Midbrain (tissue), 1 donor: ENCODE measurements at regions not wholly inside any gene's neighbourhood (a gene's known extent, or its start where the extent isn't known, plus 50 kb on each side); places are given as distances from the start of the nearest gene placed in this dataset.
A peak's percentile ranks its signal among the peaks of the same experiment; 100 is the strongest.

Source experiments
- DNase-seq: peaks from one replicate; lab custom pipeline; 2025; lab: John Stamatoyannopoulos, UW

GRCh38 chr13:53691417-53691816 lies 662.8 kb downstream of the OLFM4 start:
- no peak for DNase-seq

DNA sequence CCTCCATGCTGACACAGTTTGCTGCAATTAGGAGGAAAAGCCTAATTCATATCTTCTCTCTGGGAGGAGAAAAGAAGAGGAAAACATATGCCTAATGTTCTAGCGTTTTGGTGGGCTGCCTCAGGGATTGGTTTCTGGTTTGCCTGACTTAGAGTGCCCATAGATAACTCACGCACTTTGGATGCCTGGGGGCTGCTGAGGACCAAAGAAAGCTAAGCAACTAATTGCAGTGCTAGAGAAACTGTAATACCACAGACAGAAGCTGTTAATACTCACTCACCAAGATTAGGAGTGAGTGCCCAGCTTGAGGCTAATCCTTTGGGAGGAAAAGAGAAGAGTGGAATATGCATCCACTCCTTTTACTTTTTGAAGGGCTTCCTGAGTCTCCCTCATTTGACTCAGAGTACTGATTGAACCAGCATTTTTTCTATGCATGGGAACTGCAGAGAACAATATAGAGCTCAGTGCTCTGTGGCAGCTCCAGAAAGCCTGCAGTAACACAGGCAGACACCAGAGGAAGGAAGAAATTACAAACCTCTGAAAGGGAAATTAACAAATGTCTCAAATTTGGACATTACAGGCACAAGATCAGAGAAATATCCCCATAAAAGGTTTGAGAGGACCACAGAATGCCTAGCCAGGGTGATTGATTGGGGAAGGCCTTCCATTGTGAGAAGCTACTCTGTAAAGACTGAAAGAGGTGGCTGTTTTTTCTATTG lies 666.4 kb downstream of the OLFM4 start:
- no peak for DNase-seq

GRCh38 chr13:53703371-53704080 lies 674.9 kb downstream of the OLFM4 start:
- no peak for DNase-seq

DNA sequence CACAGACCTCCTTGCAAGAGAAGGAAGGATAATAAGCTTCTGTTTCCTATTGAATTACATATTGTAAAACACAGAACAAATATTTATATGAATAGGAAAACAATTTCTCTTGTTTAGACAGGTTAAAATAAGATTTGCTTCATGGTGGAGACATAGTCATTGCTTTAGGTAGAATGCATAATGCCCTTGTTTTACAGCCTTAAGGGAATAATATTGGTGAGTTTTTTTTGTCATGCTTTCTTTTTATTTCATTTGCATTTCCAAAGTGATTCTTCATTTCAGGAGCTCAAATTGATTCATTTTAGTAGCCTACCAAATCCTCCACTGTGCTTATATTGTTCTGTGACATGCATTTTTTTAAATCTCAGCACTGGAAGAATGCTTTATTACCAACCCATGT lies 690.7 kb downstream of the OLFM4 start:
- DNase-seq = no peak

GRCh38 chr13:53732664-53733063 lies 704.1 kb downstream of the OLFM4 start:
- no peak for DNase-seq

DNA sequence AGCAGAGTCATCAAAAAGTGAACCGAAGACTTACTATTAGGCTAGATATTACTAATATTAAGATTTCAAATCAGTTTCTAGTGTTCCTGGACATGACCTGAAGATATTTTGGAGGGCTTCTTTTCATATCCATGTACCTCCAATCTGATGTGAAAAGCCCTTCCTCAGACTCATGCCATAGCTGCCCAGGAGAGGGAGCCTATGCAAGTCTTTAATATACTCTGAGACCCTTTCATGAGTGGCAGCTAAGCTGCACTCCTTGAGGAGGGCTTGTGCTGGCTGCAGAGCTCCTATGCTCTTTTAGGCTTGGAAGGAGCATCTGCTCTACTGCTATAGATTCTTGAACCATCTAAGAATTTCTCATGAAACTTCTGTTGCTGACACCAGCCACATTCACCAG lies 715.3 kb downstream of the OLFM4 start:
- no peak for DNase-seq

DNA sequence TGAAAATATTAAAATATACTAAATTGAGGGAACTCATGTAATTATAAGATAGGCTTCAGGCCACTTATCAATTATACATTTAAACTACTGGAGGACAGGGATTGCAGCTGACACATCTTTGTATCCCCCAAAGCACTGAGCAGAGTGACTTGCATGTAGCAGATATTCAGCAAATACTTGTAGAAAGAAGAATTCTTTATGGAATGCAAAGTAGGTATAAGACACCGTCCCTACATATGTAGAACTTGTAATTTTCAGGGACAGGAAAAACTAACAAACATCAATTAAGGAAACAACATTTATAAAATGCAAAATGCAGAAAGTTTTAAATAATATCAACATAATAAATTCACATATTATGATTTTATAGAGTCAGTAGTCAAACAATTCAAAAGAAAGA lies 719.2 kb downstream of the OLFM4 start:
- no peak for DNase-seq

DNA sequence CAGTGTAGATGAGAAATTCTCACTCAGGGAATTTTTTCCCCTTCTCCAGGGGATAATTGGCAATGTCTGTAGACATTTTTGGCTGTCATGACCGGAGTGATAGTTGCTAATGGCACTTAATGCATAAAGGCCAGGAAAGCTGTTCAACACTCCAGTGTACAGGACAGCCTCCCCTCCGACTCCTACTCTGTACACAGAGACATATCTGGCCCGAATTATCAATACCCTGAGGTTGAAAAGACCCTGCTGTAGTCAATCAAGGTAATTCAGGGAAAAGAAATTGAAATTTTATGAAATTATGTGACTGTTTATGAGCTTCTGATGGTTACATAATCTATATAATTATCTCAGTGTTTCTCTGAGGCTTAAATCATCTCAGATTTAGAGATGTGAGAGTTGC lies 720.7 kb downstream of the OLFM4 start:
- no peak for DNase-seq

GRCh38 chr13:53759016-53759415 lies 730.4 kb downstream of the OLFM4 start:
- DNase-seq = no peak

- DNase-seq = no peak
Measured at GRCh38 chr13:53775807-53776206, 747.2 kb downstream of the OLFM4 start.

DNA sequence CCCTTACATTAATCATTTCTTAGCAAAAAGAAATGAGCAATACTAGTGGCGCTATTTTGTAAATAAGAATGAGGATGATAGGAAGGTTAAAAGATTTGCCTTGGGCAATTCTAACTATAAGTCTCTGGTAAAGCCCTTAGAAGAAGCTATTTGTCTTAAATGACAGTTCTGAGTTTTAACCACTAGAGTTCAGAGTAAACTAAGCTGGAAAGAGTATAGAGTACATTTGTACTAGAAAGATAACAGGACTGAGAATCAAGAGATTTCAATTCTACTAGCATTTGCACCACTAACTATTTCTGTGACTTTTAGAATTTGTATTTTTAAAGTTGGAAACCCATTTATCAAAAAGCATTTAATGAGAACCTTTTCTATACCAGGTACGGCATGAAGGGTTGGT lies 750.3 kb downstream of the OLFM4 start:
- no peak for DNase-seq

DNA sequence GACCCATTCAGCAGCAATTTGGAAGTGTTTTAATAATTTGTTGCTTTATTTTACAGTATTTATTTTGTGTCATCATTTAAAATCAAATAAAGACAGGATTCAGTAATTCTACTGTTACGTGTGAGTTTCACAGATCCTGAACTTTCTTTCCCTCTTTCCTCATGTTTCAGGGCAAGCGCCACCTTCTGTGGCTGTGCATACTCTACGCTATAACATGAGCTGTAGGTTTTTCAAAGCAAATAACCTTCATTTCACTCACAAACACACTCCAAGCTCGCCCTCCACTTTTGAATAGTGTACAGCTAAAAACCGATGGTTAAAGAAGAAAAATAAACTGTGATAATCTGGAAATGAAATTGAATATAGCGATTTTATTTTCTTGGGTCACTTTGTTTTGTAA lies 753.3 kb downstream of the OLFM4 start:
- DNase-seq = no peak

GRCh38 chr13:53782488-53782961 lies 753.9 kb downstream of the OLFM4 start:
- peak; percentile 85 for DNase-seq

GRCh38 chr13:53783471-53783870 lies 754.9 kb downstream of the OLFM4 start:
- DNase-seq = peak; percentile 2

DNA sequence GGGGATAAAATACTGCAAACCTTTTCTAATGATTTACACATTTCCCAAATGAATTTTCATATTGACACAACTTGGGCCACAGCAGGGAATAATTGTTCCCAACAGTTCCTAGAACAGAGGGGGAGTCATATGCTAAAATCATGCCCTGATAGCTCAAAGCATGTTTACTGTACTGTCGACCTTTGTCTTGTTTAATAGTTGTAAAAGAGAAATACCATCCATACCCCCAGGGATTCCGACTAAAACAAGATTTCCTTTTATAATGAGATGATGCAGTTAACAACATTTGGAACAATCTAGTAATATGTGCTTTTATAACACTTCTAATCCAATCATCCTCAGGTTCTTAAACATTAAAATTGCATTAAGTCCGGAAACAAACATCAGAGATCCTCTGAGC lies 759.7 kb downstream of the OLFM4 start:
- no peak for DNase-seq

GRCh38 chr13:53800011-53800410 lies 771.4 kb downstream of the OLFM4 start:
- no peak for DNase-seq

GRCh38 chr13:53807251-53807834 lies 778.7 kb downstream of the OLFM4 start:
- DNase-seq = no peak

DNA sequence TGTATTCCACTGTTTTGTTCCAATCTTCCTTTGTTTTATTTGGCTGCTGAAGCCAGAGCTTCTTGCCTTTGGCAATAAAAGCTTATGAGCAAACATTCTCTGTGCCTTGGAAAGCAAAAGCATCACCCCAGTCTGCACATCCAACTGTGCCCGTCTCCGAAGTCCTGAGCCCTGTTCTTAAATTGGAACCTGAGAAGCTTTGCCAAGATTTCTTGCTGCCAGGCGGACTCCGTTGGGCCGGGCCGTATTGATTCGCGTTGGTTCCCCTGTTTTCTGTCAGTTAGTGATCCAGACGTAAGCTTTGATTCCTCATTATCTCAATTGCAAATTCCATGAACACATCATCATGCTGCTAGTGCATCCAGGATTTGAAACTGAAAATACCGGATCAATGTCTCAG lies 793.0 kb downstream of the OLFM4 start:
- peak; percentile 11 for DNase-seq

- DNase-seq = peak; percentile 9
Measured at GRCh38 chr13:53822136-53822535, 793.5 kb downstream of the OLFM4 start.

DNA sequence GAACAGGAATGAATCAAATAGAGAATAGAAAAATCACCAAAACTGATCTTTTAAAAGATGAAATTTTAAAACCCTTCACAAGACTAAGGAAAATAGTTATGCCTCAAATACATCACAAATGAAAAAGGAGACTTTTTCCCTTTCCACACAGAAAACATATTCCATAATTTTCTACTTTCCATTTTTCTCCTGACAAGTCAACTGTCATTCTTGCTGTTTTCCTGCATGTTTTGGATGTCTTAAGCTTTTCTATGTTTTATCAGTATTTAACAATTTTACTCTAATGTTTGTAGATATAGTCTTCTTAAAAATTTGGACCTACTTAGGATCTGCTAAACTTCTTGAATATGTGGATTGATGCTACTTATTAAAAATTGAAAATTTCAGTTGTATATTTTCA lies 810.8 kb downstream of the OLFM4 start:
- DNase-seq = no peak

GRCh38 chr13:53844473-53845146 lies 816.0 kb downstream of the OLFM4 start:
- DNase-seq = no peak

DNA sequence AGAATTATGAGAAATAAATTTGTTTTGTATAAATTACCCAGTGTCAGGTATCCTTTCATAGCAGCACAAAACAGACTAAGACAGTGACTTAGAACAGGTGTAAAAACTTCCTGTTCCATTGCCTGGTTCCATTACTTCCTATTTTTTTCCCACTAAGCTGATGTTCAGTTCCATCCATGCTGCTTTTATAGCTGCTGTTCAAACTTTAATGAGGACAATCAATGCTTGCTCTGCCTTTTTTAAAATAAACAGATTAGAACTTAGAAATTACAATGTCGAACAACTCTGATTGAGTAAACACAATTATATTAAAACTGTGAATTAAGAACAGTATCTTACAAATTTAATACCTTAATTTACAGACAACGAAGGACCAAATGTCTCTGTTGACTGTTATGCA lies 818.9 kb downstream of the OLFM4 start:
- no peak for DNase-seq
